ENCODE measurements at regions not wholly inside any gene's neighbourhood (a gene's known extent, or its start where the extent isn't known, plus 50 kb on each side); places are given as distances from the start of the nearest gene placed in this dataset.

- TF ChIP-seq HEY1 (CRISPR knock-in tag; IDR thresholded peaks at IDR 0.05; ENCODE audit: borderline replicate concordance) = no peak
- TF ChIP-seq, protein P1, sequence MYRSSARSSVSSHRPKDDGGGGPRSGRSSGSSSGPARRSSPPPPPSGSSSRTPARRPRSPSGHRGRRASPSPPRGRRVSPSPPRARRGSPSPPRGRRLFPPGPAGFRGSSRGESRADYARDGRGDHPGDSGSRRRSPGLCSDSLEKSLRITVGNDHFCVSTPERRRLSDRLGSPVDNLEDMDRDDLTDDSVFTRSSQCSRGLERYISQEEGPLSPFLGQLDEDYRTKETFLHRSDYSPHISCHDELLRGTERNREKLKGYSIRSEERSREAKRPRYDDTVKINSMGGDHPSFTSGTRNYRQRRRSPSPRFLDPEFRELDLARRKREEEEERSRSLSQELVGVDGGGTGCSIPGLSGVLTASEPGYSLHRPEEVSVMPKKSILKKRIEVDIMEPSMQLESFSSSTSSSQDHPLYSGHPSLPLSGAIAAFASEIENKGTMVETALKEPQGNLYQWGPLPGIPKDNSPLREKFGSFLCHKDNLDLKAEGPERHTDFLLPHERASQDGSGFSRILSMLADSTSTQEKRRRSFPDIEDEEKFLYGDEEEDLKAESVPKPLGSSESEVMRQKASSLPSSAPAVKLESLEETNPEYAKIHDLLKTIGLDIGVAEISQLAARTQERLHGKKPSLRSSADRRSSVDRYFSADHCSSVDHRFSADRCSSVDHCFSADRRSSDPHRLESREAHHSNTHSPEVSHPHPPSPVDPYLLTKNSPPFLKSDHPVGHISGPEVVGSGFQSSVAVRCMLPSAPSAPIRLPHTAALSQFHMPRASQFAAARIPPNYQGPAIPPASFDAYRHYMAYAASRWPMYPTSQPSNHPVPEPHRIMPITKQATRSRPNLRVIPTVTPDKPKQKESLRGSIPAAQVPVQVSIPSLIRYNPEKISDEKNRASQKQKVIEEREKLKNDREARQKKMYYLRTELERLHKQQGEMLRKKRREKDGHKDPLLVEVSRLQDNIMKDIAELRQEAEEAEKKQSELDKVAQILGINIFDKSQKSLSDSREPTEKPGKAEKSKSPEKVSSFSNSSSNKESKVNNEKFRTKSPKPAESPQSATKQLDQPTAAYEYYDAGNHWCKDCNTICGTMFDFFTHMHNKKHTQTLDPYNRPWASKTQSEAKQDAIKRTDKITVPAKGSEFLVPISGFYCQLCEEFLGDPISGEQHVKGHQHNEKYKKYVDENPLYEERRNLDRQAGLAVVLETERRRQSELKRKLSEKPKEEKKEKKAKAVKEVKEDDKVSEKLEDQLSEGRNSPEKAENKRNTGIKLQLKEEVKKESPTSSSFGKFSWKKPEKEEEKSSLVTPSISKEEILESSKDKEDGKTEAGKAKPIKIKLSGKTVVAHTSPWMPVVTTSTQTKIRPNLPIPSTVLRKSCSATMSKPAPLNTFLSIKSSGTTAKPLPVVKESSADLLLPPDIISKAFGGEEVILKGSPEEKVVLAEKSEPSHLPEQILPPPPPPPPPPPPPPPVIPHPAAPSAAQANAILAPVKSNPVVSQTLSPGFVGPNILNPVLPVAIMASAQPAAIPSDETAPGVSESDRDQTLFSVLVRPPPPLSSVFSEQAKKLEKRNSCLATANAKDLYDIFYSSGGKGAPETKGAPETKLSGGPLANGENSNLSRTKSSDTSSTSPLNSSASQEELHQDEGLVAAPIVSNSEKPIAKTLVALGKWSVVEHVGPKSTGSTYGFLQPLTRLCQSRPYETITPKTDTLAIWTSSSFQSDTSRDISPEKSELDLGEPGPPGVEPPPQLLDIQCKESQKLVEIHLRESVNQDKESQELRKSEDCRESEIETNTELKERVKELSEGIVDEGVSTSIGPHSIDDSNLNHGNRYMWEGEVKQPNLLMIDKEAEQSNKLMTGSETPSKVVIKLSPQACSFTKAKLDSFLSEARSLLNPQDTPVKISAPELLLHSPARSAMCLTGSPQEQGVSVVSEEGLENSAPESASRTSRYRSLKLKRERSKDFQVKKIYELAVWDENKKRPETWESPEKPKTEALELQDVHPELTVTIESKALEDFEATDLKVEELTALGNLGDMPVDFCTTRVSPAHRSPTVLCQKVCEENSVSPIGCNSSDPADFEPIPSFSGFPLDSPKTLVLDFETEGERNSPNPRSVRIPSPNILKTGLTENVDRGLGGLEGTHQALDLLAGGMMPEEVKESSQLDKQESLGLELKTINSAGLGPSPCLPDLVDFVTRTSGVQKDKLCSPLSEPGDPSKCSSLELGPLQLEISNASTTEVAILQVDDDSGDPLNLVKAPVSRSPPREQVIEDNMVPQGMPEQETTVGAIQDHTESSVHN (IDR thresholded peaks at IDR 0.05; ENCODE audit: borderline replicate concordance in 1 of 2, low read depth in 1 of 2) = no peak
Measured at GRCh38 chr9:86804011-86804410, 143.3 kb downstream of the GAS1 start.

All from K562 (cell line).